Astrocyte of the spinal cord (primary cell): ENCODE measurements at regions not wholly inside any gene's neighbourhood (a gene's known extent, or its start where the extent isn't known, plus 50 kb on each side); places are given as distances from the start of the nearest gene placed in this dataset.
"Not testable (repeated sequence)": the region's sequence is repeated elsewhere in the genome, so short reads cannot be mapped to it uniquely, and the experiment has no call there.

ENCODE experiments used
- DNase-seq: peaks from one replicate; pipeline ENCODE4 v3.0.0; 2011; ENCODE audit warnings: low read depth, low spot score
- H3K4me3 ChIP-seq: 2 replicates; pipeline ENCODE4 v1.5.1; 2011; ENCODE audit warnings: low read depth, mild to moderate bottlenecking, low read length, moderate library complexity
- in situ Hi-C: cut with HindIII; loops from 2 replicates; pipeline ENCODE4 v1.10.0; 2017; ENCODE audit warnings: low sequenced_read_pairs
- TF ChIP-seq, protein P1 (sequence below): IDR thresholded peaks from 2 replicates; pipeline ENCODE4 v1.5.1; 2012; ENCODE audit warnings: low read depth, mild to moderate bottlenecking, low read length, inconsistent platforms

DNA sequence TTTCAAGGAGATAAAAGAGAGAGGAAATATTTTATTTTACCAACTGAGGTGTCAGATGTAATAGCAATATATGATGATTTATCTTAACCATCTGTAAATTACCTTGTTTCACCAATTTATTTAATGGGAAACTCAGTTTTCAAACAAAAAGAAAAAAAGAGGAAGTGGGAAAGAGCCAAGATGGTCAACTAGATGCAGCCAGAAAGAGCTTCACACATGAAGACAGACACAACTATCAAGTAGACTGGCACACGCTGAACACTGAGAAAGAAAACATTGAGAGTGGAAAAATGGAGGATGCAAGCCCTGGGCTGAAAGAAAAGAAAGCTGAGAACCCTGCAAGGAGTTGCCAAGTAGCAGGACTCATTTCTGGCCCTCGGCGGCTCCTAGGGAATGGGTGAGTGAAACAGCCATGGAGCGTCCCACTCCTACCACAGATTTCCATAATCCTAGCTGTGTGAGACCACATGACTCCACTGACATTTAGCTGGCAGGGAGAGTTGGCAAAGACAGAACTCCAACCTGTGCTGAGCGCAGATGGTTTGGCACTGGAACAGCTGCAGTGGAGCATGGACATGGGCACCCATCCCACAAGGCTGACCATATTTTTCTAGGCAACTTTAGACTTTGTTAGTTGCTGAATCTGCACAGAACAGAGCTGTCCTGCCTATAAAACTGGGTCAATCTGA is 409.3 kb downstream of the FAM47B start:
- in situ Hi-C loops: no loop called here
- TF ChIP-seq, protein P1, sequence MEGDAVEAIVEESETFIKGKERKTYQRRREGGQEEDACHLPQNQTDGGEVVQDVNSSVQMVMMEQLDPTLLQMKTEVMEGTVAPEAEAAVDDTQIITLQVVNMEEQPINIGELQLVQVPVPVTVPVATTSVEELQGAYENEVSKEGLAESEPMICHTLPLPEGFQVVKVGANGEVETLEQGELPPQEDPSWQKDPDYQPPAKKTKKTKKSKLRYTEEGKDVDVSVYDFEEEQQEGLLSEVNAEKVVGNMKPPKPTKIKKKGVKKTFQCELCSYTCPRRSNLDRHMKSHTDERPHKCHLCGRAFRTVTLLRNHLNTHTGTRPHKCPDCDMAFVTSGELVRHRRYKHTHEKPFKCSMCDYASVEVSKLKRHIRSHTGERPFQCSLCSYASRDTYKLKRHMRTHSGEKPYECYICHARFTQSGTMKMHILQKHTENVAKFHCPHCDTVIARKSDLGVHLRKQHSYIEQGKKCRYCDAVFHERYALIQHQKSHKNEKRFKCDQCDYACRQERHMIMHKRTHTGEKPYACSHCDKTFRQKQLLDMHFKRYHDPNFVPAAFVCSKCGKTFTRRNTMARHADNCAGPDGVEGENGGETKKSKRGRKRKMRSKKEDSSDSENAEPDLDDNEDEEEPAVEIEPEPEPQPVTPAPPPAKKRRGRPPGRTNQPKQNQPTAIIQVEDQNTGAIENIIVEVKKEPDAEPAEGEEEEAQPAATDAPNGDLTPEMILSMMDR: no peak
- H3K4me3 ChIP-seq: no peak overlapping the region
- DNase-seq: no peak

DNA sequence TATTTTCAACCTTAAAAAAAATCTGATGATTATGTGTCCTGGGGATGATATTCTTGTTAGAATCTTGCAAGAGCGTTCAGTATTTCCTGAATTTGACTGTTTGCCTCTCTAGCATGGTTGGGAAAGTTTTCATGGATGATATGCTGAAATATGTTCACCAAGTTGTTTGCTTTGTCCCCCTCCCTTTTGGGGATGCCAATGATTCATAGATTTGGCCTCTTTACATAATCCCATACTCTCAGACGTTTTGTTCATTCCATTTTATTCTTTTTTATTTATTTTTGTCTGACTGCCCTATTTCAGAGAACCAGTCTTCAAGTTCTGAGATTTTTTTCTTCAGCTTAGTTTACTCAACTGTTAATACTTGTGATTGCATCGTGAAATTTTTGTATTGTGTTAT is 415.1 kb downstream of the FAM47B start:
- no peak overlapping the region for H3K4me3 ChIP-seq
- TF ChIP-seq, protein P1: no peak
- DNase-seq: no peak
- in situ Hi-C loops: no loop called here

DNA sequence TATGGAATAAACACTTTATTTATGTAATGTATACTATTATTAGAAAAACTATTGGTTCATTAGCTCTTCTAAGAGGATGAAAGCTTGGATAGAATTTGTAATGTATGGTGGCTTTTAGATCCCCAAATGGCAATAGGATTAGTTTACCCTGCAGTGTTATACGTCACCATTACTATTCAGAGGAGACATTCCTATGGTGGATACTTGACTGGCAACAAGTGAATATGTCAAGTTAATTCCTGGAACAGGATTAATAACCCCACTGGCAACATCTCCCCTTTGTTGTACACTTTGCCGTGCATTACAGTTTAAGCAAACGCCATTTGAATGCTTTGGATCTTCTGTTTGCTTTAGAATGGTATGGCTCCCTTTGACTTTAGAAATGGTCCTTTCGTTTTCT is 420.3 kb downstream of the FAM47B start:
- TF ChIP-seq, protein P1: no peak
- no peak for DNase-seq
- no peak overlapping the region for H3K4me3 ChIP-seq
- in situ Hi-C loops: no loop called here

DNA sequence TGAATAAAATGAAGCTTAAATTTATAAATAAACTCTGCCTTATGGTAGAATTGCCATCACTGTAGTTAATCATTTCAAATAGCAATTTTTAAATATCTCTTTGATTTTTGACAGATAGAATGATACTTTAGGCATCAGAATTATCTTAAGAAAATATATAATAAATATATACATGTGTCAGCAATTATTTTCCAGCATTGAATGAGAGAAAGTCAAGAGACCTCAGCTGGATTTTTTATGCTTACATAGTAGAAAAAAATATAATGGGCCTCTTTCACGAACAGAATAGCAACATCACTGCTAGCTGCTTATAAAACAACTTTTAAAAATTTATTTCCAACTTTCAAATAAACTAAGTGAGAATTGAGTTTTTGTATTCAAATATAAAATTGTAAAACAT is 424.0 kb upstream of the MAGEB16 start:
- no peak overlapping the region for H3K4me3 ChIP-seq
- in situ Hi-C loops: no loop called here
- TF ChIP-seq, protein P1: no peak

DNA sequence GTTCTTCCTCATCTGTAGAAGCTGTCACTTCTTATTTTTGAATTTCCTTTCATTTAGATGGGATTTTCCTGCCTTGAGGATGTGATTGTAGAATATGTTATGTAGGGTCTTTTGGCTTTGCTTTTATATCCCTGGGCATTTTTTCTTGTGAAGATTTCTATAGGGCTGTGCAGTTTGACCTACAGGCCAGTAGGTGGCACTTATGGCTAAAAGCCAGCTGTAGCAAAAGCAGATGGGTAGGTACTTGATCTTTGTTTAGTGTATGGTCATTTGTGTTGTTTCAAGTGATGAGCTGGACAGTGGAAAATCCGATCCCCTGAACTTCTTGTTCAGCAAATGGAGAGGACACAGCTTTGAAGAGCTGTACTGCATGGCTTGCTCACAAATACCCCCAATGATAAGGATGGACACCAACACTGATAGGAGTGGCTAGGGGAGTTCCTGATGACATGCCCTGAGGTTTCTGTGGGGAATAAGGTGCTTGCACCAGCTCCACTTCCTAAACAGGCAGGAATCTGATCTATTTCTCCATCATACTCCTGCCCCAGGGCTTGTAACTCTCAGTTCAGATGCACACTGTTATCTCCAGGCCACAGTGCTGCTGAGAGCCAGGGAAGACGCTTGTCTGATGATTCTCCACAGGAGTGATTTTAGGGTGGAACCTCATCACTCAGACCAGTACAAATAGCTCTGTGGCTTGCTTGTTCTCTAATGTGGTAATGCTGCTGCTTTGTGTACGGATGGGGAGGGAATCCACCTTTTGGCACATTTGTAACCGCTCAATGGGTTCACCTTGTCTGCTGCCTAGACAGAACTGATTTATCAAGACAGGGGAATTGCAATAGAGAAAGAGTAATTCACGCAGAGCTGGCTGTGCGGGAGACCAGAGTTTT is 417.1 kb upstream of the MAGEB16 start:
- DNase-seq: peak; percentile 3
- TF ChIP-seq, protein P1: peak; percentile 38
- no peak overlapping the region for H3K4me3 ChIP-seq
- in situ Hi-C loops: no loop called here

More for the DNA sequence above, 424.0 kb upstream of the MAGEB16 start:
- no peak for DNase-seq

DNA sequence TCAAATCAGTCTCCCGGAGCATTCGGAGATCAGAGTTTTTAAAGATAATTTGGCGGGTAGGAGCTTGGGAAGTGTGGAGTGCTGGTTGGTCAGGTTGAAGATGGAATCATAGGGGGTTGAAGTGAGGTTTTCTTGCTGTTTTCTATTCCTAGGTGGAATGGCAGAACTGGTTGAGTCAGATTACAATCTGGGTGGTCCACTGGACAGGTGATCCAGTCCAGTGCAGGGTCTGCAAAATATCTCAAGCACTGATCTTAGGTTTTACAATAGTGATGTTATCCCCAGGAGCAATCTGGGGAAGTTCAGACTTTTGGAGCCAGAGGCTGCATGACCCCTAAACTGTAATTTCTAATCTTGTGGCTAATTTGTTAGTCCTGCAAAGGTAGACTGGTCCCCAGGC is 416.4 kb upstream of the MAGEB16 start:
- H3K4me3 ChIP-seq, DNase-seq, in situ Hi-C loops: not testable (repeated sequence)

DNA sequence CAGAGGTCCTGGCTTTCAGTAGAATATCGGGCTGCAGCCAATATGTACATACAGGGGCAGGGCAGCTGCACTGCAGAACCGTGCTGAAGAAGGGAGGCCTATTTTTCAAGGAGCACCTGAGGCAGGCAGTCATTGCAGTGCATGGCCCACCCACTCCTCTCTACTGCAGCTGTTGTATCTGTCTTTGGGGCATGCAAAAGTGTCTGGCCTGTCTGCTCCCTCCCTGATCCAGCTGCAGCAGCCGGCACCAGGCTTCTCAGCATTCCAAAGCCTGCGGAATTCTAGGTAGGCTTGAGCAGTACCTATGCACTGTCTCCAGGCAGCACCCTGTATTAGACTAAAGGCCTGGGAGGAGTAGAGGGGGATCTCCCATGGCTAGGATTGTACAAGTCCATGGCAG is 415.2 kb upstream of the MAGEB16 start:
- no peak overlapping the region for H3K4me3 ChIP-seq
- no peak for DNase-seq
- in situ Hi-C loops: no loop called here
- TF ChIP-seq, protein P1: no peak
